ENCODE measurements at regions not wholly inside any gene's neighbourhood (a gene's known extent, or its start where the extent isn't known, plus 50 kb on each side); places are given as distances from the start of the nearest gene placed in this dataset.
"Not testable (repeated sequence)": the region's sequence is repeated elsewhere in the genome, so short reads cannot be mapped to it uniquely, and the experiment has no call there.

DNA sequence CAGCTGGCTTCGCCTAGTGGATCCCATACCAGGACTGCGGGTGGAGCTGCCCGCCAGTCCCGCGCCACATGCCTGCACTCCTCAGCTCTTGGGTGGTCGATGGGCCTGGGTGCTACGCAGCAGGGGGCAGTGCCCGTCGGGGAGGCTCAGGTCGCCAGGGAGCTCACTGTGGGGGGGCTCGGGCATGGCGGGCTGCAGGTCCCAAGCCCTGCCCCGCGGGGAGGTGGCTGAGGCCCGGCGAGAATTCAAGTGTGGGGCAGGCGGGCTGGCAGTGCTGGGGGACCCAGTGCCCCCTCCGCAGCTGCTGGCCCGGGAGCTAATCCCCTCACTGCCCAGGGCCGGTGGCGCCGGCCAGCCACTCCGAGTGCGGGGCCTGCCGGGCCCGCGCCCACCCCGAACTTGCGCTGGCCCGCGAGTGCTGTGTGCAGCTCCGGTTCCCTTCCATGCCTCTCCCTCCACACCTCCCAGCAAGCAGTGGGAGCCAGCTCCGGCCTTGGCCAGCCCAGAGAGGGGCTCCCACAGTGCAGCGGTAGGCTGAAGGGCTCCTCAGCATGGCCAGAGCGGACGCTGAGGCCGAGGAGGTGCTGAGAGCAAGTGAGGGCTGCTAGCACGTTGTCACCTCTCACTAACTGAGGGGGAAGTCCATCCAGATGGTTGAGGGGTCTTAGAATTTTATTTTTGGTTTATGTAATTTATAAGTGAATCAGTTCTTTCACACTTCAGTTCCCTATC is 85.2 kb upstream of the HMCN1 start:
- no peak for DNase-seq
- no peak overlapping the region for H3K4me3 ChIP-seq (ENCODE audit: low read depth in 1 of 2, low read length in 2 of 2)
- H4K20me1 ChIP-seq (ENCODE audit: insufficient read depth, low read length): no peaks in the 10 kb centered on the region
- no peaks in the 10 kb centered on the region for H3K4me1 ChIP-seq (ENCODE audit: insufficient read depth, low read length)
- H3K79me2 ChIP-seq (ENCODE audit: insufficient read depth, low read length): no peaks in the 10 kb centered on the region
- H3K4me2 ChIP-seq (ENCODE audit: insufficient read depth, low read length): no peak overlapping the region
- TF ChIP-seq, protein P1, sequence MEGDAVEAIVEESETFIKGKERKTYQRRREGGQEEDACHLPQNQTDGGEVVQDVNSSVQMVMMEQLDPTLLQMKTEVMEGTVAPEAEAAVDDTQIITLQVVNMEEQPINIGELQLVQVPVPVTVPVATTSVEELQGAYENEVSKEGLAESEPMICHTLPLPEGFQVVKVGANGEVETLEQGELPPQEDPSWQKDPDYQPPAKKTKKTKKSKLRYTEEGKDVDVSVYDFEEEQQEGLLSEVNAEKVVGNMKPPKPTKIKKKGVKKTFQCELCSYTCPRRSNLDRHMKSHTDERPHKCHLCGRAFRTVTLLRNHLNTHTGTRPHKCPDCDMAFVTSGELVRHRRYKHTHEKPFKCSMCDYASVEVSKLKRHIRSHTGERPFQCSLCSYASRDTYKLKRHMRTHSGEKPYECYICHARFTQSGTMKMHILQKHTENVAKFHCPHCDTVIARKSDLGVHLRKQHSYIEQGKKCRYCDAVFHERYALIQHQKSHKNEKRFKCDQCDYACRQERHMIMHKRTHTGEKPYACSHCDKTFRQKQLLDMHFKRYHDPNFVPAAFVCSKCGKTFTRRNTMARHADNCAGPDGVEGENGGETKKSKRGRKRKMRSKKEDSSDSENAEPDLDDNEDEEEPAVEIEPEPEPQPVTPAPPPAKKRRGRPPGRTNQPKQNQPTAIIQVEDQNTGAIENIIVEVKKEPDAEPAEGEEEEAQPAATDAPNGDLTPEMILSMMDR (IDR thresholded peaks at IDR 0.05; ENCODE audit: borderline replicate concordance, extremely low read depth, low read length, poor library complexity, severe bottlenecking): no peak
- no peak for TF ChIP-seq EZH2 (IDR thresholded peaks at IDR 0.05; ENCODE audit: borderline replicate concordance, low read depth, low read length, severe bottlenecking)
- no peak for ATAC-seq (ENCODE audit: insufficient read depth, low read depth)
- no peaks in the 10 kb centered on the region for H3K36me3 ChIP-seq (ENCODE audit: insufficient read depth, low read length)
- no peak overlapping the region for H3K9ac ChIP-seq (ENCODE audit: low read depth, low read length)
- H3K9me3 ChIP-seq (ENCODE audit: insufficient read depth, low read length, severe bottlenecking): no peaks in the 10 kb centered on the region
- H3K27me3 ChIP-seq (ENCODE audit: insufficient read depth, low read length, poor library complexity): no peaks in the 10 kb centered on the region
- H2AFZ ChIP-seq (ENCODE audit: low read depth, low read length): no peak overlapping the region
- no peak overlapping the region for H3K27ac ChIP-seq (ENCODE audit: low read length)

DNA sequence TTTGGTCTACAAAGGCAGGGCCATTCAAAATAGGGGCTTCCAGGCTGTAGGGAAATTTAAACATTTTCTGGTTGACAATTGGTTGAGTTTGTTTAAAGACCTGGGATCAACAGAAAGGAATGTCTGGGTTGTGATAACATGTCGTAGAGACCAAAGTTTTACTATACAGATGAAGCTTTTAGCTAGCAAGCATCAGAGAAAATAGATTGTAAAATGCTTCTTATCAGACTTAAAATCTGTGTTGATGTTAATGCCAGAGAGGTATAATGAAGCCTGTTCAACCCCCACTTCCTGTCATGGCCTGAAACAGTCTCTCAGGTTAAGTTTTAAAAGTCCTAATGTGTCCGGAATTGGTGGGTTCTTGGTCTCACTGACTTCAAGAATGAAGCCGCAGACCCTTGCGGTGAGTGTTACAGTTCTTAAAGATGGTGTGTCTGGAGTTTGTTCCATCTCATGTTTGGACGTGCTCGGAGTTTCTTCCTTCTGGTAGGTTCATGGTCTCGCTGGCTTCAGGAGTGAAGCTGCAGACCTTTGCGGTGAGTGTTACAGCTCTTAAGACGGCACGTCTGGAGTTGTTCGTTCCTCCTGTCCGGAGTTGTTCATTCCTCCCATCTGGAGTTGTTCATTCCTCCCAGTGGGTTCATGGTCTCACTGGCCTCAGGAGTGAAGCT is 86.5 kb upstream of the HMCN1 start:
- not testable (repeated sequence) for H3K27me3 ChIP-seq (ENCODE audit: insufficient read depth, low read length, poor library complexity); H3K4me3 ChIP-seq (ENCODE audit: low read depth in 1 of 2, low read length in 2 of 2); H3K4me2 ChIP-seq (ENCODE audit: insufficient read depth, low read length); H3K4me1 ChIP-seq (ENCODE audit: insufficient read depth, low read length); H4K20me1 ChIP-seq (ENCODE audit: insufficient read depth, low read length); H2AFZ ChIP-seq (ENCODE audit: low read depth, low read length); H3K9ac ChIP-seq (ENCODE audit: low read depth, low read length); ATAC-seq (ENCODE audit: insufficient read depth, low read depth); H3K36me3 ChIP-seq (ENCODE audit: insufficient read depth, low read length); H3K27ac ChIP-seq (ENCODE audit: low read length); DNase-seq; H3K79me2 ChIP-seq (ENCODE audit: insufficient read depth, low read length); H3K9me3 ChIP-seq (ENCODE audit: insufficient read depth, low read length, severe bottlenecking)

DNA sequence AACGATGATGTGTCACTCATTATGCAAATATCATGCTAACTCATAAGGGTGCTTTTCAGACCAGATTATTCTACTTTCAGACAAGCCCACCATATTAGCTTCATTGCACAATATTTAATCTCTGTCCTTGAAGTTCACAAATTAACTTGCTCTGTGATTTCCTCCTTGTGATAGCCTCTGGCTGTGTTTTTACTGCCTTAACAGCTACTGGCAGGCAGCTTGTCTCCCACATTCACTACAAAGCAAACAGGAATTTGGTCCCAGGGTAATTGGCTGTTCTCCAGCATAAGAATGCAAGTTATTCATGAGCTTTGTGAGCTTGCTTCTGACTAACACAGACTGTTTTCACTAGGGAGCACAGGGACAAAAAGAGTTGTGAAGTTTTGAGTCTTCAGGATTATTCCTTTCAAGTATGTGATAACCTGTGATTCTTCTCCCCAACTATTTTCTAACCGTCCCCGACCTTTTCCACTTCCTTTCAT is 87.9 kb upstream of the HMCN1 start:
- Histone ChIP-seq H3K4me2 (ENCODE audit: insufficient read depth, low read length) (no peak overlapping the region), H3K9ac (ENCODE audit: low read depth, low read length) (no peak overlapping the region), H4K20me1 (ENCODE audit: insufficient read depth, low read length) (no peaks in the 10 kb centered on the region), H3K27me3 (ENCODE audit: insufficient read depth, low read length, poor library complexity) (no peaks in the 10 kb centered on the region), H3K36me3 (ENCODE audit: insufficient read depth, low read length) (no peaks in the 10 kb centered on the region), H3K4me3 (ENCODE audit: low read depth in 1 of 2, low read length in 2 of 2) (no peak overlapping the region), H3K27ac (ENCODE audit: low read length) (no peak overlapping the region), H3K4me1 (ENCODE audit: insufficient read depth, low read length) (no peaks in the 10 kb centered on the region), H3K9me3 (ENCODE audit: insufficient read depth, low read length, severe bottlenecking) (no peaks in the 10 kb centered on the region), H2AFZ (ENCODE audit: low read depth, low read length) (no peak overlapping the region), H3K79me2 (ENCODE audit: insufficient read depth, low read length) (no peaks in the 10 kb centered on the region)
- no peak for TF ChIP-seq EZH2 (IDR thresholded peaks at IDR 0.05; ENCODE audit: borderline replicate concordance, low read depth, low read length, severe bottlenecking)
- TF ChIP-seq, protein P1 (IDR thresholded peaks at IDR 0.05; ENCODE audit: borderline replicate concordance, extremely low read depth, low read length, poor library complexity, severe bottlenecking): no peak
- no peak for DNase-seq
- no peak for ATAC-seq (ENCODE audit: insufficient read depth, low read depth)

DNA sequence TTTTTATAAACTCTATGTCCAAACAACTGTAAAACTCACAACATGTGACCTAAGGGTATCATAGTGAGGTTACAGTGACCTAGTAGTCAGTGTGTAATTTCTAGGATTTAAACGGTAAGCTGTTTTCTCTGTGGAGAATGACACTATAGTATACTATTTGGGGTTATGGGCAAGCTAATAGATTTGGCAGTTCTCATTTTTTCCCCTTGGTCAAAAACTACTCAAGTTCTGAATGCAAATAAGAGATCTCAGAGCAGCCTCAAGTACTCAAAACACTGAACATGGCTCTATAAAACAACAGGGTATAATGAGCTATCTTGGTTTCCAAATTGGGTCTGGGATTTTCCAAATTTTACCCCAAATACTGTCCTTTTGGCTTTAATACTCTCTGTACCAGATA is 88.5 kb upstream of the HMCN1 start:
- no peak overlapping the region for H3K9ac ChIP-seq (ENCODE audit: low read depth, low read length)
- no peak overlapping the region for H3K4me2 ChIP-seq (ENCODE audit: insufficient read depth, low read length)
- ATAC-seq (ENCODE audit: insufficient read depth, low read depth) (no peak), DNase-seq (no peak)
- no peaks in the 10 kb centered on the region for H4K20me1 ChIP-seq (ENCODE audit: insufficient read depth, low read length)
- TF ChIP-seq, protein P1 (IDR thresholded peaks at IDR 0.05; ENCODE audit: borderline replicate concordance, extremely low read depth, low read length, poor library complexity, severe bottlenecking): no peak
- no peak for TF ChIP-seq EZH2 (IDR thresholded peaks at IDR 0.05; ENCODE audit: borderline replicate concordance, low read depth, low read length, severe bottlenecking)
- H3K79me2 ChIP-seq (ENCODE audit: insufficient read depth, low read length): no peaks in the 10 kb centered on the region
- no peaks in the 10 kb centered on the region for H3K4me1 ChIP-seq (ENCODE audit: insufficient read depth, low read length)
- H3K27ac ChIP-seq (ENCODE audit: low read length): no peak overlapping the region
- no peak overlapping the region for H2AFZ ChIP-seq (ENCODE audit: low read depth, low read length)
- no peak overlapping the region for H3K4me3 ChIP-seq (ENCODE audit: low read depth in 1 of 2, low read length in 2 of 2)
- H3K27me3 ChIP-seq (ENCODE audit: insufficient read depth, low read length, poor library complexity): no peaks in the 10 kb centered on the region
- H3K36me3 ChIP-seq (ENCODE audit: insufficient read depth, low read length): no peaks in the 10 kb centered on the region
- no peaks in the 10 kb centered on the region for H3K9me3 ChIP-seq (ENCODE audit: insufficient read depth, low read length, severe bottlenecking)
